HuH-7 (cell line): ENCODE measurements at regions not wholly inside any gene's neighbourhood (a gene's known extent, or its start where the extent isn't known, plus 50 kb on each side); places are given as distances from the start of the nearest gene placed in this dataset.
A peak's percentile ranks its signal among the peaks of the same experiment; 100 is the strongest.
"Not testable (repeated sequence)": the region's sequence is repeated elsewhere in the genome, so short reads cannot be mapped to it uniquely, and the experiment has no call there.

Experiments
- DNase-seq: peaks from one replicate; pipeline ENCODE4 v3.0.0; 2011; ENCODE audit warnings: low spot score

DNA sequence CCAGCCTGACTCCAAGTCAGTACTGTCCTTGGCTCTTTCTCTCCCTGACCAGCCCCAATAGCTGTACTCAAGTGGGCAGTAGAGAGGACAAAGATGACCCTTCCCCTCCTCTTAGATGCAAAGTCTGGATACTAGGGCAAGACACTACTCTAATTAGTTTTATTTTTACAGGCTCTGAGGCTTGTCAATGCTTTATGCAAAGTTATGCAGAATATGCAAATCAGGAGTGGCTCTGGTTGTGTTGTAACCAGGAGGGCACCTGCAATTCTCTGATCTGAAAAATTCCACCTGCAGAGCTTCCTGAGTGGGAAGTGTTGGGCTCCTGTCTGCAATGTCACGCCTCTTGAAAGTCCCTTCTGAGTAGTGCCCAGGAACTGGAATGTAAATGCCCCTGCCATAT, 201.5 kb downstream of the RGS3 start:
- DNase-seq, result no peak

DNA sequence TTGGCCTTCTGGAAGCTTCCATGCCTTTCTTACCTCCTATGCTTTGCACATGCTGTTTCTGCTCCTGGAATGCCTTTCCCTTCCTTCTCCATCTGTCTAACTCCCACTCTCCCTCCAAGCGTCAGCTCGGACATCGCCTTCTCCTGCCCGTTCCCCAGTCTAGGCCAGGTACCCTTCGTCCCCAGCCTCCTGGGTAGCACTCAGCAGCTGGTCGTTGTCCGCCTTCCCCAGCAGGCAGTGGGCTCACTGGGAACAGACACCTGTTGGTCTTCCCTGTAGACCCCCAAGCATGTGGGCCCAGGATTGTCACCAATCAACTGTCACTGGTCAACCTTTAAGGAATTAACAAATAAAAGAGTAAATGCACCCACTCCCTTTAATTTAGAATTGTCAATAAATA, 202.2 kb downstream of the RGS3 start:
- DNase-seq, result no peak

DNA sequence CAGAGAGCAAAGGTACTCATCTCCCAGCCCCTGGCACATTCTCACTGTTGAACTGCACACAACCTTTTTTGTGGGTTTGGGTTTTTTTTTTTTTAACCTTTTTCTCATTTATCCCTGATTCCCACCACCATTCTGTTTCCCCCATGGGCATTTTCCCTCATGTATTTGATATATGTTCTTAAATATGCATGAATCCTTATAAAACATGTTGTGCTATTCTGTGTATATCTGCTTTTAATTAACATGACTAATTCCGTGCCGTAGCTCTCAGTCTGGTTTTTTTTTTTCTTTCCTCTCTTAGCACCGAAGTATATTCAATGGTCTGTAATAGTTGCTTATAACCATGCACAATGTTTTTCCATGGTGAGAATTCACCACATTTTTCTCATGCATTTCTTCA, 204.5 kb downstream of the RGS3 start:
- no peak for DNase-seq

DNA sequence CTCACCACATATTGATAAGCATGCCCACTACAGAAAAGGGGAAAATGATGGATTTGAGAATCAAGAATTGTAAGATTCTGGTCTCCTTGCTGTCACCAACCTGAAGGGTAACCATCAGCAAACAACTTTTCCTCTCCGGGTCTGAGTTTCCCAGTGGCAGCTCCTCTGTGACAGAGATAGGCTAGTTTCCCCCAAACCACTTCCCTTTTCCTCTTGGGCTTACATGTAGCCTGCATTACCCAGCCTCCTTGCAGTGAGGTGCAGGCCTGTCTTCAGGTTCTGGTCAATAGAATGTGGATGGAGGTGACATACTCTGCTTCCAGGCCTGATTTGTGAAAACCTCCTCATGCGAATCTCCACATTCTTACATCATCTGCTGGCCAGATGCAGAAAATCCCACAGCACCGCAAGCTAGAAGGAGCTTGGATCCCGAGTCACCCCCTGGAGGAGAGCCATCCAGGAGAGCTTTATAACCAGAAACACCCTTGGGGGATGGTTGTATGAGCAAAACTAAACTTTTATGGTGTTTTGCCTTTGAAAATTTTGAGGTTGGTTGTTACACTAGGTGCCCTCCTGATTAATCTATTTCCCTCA, 206.1 kb downstream of the RGS3 start:
- DNase-seq, result no peak

DNA sequence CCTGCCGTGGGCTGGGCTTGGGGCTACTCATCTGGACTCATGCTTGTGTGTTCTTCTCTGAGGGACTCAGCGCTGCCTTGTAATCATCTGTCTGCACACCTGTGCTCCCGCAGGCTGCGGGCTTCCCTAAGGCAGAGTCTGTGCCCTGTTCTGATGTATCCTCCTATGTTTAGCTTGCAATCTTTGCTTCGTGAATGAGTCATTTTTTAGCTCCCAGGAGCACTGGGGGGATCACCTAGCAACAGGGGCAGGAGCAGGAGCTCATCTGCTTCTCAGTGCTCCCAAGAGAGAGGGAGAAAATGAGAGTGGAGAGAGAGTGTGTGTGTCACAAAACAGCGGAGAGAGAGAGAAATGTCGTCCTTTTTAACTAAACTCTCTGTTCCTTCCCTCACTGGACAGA, 202.4 kb upstream of the ZNF618 start:
- DNase-seq, result no peak

DNA sequence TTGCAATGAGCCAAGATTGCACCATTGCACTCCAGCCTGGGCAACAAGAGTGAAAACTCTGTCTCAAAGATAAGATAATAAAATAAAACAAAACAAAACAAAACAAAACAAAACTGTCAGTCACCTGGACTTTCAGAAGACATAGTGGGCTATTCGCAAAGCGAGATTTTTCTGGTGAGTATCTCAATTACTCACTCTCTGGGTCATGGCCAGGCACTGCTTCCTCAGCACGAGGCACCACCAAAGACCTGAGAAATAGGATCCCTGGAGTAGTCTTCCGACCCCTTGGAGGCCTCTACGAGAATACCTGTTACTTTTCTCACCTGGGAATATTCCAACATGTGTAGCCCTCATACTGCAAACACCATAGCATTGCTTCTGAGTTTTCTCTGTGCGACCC, 201.7 kb upstream of the ZNF618 start:
- no peak for DNase-seq

DNA sequence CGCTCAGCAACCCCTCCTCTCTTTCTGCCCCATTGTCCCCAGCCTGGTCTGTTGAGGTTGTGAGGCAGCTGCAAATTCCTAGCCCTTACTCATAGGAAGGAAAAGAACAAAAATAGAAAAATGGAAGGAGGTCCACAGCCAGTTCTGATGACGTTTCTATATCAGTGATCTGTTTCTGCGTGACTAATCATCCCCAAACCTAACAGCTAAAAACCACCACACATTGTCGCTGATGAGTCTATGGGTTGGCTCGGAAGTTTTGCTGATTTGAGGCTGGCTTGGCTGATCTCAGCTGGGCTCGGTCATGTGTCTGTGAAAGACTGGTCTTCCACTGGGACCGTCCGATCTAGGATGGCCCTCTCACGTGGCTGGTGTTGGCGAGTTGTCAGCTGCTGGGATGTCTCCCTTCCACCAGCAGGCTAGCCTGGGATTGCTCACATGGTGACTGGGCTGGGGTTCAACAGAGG, 200.6 kb upstream of the ZNF618 start:
- DNase-seq, result no peak

DNA sequence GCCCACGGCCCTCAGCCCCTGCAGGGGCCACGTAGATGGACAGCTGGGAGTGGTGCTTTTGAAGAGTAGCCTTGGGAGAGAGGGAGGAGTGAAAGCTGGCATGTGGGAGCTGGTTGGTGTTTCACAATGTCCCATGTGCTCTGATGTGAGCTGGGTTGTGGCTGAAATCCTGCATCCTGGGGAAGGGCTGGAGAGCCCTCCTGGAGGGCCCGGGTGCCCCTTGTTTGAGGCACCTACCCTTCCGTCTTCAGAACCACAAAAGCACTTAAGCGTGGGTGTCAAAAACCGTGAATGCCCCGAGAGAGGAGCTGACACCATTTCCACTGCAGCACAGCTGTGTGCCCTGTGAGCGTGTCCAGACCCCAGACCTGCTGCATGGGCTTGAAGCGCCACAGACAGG, 199.1 kb upstream of the ZNF618 start:
- DNase-seq, result no peak

DNA sequence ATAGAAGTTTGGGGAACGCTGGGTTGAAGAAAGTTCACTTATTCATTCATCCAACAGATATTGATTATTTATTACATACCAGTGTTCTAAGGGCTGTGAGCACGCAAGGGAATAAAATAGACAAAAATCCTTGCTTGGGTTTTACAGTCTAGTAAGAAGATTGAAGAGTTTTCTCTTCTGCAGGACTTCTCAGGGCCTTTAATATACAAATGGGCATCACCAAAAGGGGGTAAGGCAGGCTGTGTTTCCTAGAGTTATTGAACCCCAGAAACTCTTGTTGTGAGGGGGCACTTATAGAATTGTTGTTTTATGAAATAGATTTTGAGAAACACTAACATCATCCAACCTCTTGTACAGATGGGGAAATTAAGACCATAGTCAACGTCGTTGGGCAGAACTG, 198.5 kb upstream of the ZNF618 start:
- no peak for DNase-seq

DNA sequence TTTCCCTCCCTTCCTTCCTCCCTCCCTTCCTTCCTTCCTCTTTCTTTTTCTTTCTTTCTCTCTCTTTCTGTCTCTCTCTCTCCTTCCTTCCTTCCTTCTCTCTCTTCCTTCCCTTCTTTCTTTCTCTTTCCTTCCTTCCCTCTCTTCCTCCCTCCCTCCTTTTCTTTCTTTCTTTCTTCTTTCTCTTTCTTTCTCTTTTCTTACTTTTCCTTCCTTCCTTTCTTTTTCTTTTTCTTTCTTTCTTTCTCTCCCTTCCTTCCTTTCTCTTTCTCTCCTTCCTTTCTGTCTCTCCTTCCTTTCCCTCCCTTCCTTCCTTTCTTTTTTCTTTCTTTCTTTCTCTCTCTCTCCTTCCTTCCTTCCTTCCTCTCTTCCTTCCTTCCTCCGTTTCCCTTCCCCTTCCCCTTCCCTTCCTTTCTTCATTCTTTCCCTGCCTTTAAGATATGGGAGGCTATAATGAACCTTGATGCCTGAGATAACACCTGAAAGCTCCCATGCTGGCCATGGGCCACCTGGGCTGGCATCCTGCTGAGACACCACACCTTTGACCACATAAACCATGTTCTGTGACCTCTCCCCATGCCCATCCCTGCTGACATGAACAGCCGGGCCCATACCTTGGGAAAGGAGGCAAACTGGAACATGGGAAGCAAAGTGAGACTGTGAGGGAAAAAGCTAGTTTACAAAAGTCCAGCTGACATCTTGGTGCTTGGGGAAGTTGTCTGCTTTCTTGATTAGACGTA, 197.8 kb upstream of the ZNF618 start:
- no peak for DNase-seq

DNA sequence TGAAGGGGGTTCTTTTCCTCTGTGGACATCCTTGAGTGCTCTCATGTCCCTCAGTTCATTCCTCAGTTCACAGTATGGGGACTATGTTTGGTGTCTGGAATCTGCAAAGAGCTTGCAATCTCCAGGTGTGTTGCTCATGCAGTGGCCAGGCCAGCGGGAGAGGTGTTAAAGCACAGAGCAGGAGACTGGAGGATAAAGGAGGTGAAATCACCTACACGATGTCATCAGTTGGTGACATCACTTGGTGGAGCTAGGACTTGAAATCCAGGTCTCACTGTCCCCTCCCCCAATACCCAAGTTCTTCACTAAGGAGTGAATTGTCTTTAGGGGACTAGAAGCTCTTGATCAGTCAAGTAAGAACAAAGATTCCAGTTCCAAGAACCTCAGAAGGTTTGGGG, 197.3 kb upstream of the ZNF618 start:
- no peak for DNase-seq

DNA sequence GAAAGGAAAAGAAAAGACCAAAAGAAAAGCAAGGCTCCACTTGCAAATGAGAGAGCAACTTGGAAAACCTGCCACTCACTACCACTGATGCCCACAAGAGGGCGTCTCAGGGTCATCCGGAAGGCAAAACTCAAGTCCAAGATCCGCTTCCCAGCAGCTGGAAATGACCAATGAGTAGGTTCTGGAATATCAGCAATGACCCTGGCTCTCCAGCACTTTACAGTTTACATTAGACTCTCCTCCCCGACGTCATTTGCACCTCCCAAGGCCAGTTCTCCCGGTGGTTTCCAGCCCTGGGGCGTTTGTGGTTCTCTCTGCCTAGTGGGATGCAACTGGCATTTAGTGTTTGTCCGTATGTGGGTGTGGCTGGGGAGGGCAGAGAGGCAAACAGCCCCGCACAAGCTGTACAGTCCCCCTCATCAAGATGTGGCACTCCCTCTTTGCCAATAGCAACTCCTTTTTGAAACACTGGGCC, 193.8 kb upstream of the ZNF618 start:
- DNase-seq, result peak; percentile 80

DNA sequence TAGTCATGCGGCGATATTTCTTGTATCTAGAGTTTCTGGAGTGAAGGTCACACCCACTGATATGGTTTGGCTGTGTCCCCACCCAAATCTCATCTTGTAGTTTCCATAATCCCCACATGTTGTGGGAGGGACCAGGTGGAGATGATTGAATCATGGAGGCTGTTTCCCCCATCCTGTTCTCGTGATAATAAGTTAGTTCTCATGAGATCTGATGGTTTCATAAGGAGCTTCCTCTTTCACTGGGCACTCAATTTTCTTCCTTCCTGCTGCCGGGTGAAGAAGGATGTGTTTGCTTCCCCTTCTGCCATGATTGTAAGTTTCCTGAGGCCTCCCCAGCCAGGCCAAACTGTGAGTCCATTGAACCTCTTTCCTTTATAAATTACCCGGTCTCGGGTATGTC, 190.5 kb upstream of the ZNF618 start:
- DNase-seq, result not testable (repeated sequence)

DNA sequence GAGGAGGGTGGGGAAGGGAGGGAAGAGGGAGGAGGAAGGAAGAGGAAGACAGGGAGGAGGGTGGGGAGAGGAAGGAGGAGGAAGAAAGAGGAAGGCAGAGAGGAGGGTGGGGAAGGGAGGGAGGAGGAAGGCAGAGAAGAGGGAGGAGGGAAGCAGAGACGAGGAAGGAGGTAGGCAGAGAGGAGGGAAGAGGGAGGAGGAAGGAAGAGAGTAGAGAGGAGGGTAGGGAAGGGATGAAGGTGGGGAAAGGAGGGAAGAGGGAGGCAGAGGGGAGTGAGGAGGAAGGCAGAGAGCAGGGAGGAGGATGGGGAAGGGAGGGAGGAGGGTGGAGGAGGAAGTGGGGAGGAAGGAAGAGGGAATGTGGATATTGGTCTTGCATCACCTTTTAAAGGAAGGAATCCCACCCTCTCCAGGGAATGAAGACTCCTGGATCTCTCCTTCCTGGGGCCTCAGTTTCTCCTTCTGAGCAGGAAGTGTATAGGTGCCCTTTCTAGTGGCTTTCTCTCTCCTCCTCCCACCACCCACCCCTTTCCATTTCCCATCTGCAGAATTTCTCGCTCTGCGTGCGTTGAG, 188.9 kb upstream of the ZNF618 start:
- no peak for DNase-seq

DNA sequence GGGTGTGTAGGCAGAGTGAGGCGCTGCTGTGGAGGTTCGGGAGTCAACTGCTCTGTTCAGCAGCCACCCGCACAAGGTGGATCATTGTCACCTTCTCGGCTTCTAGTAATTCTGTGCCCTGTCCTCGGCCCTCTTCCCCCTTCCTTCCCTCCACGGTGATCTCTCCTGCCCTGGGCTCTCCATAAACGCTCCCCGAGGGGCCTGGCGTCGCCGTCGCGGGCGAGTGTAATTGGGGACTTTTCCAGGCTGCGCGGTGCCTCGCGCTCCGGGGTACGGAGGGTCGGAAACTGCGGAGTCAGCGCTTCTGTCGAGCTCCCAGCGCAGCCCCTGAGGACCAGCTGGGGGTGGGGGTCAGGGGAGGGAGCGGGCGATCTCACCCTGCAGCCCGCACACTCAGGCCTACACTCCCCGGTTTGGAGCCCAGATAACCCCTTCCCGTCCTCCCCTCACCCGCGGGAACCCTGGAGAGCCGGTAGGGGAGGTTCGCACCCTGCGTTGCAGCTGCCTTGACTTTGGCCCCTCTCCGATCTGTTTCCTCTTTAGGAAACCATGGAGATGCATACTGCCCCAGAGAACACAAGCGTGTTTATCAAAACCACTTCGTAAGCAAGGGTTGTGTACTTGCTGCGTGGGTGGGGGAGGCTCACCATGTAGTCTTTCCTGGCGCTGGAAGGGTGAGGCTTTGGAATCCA, 188.3 kb upstream of the ZNF618 start:
- DNase-seq, result peak; percentile 24

DNA sequence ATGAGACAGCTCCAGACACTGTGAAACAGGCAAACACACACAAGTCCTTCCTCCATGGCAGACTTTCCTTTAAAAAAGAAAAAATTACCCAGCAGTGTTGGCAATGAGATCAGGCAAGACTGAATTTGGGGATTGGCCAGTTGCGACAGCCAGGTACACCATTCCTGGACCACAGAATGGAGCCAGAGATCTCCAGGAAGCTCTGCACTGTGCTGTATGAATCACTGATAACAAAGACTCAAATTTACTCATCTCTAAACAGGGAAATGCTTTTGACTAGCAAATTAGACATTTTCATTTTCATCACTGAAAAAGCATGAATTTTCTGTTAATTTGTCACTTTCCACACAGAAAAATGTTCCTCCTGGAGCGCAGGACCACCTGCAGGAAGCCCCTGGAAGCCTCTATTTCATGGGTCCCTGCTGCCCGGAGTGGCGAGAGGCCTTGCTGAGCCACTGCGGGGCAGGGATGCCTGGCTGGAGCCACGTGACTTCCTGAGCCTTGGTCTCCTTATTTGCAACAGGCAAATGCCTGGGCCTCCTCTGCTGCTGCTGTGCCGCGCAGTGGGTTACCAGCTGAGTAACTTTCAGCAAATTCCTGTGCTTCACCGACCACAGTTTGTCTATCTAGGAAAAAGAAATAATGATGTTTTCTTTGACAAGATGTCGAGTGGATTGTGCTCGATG, 185.9 kb upstream of the ZNF618 start:
- DNase-seq, result no peak

DNA sequence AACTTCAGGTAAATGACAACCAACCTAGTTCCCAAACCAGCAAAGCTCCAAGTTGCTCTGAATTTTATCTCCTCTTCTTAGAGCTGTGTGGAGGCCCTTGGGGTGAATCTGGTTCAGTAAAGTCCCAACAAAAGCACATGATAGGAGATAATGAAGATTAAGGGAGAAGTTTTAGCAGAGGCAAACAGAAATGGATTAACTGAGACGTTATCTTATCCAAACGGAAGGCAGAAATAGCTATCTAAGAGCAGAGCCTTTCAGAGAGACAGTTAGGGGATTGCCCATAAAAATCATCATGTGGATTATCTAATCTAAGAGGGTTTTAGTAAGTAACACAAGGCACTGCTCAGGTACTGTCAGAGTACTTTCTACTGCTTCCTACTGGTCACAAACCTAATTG, 183.9 kb upstream of the ZNF618 start:
- no peak for DNase-seq

DNA sequence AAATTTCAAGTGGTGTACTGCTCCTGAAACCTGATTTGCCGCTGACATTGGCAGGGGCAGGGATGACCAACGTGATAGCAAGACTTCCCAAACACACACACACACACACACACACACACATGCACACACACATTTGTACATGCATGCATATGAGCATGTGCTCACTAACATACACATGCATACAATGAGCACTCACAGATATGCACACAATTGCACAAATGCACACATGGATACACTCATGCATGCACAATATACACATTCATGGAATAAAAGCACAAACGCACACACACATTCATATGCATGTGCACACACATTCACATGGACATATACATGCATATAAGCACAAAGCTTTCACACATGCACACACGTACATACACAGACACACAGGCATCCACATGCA, 181.2 kb upstream of the ZNF618 start:
- DNase-seq, result no peak

DNA sequence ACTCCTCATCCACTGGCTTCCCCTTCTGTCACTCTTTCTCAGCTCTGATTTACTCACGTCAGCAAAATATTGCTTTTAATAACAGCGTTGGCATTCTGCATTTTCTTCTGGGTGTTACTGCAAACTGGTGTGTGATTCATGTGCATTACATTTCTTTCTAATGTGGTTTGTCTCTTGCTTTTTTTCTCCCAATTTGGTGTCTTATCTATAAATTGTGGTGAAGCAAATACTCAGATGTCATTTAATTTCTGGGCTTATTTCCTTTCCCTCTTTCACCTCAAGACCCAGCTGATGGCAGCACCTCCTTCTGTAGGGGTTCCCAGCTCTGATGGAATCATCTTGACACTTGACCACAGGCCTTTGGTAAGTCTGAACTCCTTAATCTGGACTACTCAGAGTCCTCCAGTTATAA, 180.7 kb upstream of the ZNF618 start:
- DNase-seq, result no peak

DNA sequence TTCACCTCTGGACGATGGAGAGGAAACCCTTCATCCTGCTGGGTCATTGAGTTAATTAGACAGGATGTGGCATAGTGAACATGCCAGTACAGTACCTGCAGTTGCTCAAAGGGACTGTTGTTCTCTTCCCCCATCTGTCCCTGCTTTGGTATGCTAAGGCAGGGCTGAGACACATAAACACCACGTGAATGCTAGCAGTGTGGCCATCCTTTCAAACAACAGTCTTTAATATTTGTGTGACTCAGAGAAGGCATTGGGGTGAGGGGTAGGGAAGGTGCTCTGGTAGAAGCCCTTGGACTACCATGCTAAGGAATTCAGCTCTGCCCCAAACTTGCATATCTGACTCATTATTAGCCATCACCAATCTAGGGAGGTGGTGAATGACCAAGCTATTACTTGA, 180.2 kb upstream of the ZNF618 start:
- no peak for DNase-seq

DNA sequence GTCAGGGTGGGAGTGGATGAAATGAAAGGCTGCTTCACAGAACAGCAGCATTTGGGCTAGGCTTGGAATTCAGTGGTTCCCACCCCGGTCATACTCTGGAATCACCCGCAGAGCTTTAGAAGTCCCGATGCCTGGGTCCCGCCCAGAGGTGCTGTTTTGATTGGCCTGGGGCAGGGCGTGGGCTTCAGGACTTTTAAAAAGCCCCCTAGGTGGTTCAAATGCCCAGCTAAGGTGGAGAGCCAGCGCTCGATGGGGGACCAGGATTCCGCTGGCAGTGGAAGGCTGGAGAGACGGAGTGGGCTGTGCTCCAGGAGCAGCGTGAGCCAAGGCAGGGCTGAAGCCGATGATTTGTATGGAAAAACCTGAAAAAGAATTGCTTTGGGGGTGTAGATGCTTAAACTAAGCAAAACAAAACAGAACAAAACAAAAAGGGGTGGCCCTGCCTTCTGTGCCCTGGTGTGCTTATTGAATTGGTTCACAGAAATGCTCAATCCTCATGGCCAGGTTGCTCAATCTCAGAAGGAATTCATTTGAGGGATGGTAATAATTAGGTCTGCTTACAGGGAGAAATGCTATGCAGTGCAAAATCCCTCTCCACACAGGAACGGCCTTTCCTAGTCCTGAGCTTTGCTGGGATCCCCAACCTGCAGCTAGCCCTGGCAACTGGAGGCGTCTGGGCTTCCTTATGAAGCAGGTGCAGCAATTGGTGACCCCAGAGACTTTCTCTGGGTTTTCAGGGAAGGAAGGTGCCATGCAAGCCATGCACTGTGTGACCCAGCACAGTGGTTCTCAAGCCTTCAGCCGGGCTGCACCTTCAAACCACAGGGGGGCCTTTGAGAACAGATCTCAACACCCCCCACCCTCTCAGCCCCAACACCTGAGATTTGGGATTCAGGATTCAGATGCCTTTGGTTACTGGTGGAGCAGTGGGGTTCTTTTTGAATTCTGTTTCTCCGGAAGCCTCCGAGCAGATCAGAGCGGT, 174.0 kb upstream of the ZNF618 start:
- no peak for DNase-seq
